NCI-H1417 treated with DMSO at 0.1 percent for 48 hours (cell line): ENCODE measurements at regions not wholly inside any gene's neighbourhood (a gene's known extent, or its start where the extent isn't known, plus 50 kb on each side); places are given as distances from the start of the nearest gene placed in this dataset.
"Not testable (repeated sequence)": the region's sequence is repeated elsewhere in the genome, so short reads cannot be mapped to it uniquely, and the experiment has no call there.

Experiments used
- DNase-seq: peaks from one replicate; lab custom pipeline; 2025; lab: John Stamatoyannopoulos, UW

DNA sequence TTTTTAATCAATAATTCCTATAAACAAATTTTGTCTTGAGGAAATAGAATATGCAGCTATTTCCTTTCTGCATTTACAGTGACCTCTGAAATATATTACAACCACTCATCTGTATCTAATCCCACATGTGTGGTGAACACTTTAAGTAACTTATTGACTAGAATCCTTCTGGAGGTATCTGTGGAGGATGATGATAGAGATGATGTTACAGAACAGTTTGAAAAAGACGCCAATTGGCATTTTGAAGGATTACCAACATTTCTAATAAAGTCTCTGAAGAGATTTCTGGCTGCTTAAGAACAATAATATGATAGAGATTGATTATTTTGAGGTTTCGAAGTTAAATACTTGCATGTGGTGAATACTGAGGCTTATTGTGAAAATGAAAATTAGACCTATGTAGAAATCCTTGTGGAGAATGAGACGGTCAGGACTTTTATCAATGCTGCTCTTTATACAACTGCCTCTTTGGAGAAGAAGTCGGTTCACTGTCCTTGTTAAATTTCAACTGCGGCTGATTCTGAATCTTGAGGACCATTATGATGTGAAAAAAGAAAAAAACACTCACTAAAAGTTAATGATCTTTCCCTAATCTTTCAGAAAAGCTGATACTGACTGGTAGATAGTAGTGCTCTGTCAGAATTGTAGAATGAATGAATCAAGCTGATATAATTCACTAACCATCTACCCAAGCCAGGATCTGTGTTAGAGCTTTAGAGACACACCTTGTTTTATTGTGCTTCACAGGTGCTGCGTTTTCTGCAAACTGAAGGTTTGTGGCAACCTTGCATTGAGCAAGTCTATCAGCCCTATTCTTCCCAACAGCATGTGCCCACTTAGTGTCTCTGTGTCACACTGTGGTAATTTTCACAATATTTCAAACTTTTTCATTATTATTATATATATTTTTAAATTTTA is 204.7 kb downstream of the SPRY1 start:
- no peak for DNase-seq

DNA sequence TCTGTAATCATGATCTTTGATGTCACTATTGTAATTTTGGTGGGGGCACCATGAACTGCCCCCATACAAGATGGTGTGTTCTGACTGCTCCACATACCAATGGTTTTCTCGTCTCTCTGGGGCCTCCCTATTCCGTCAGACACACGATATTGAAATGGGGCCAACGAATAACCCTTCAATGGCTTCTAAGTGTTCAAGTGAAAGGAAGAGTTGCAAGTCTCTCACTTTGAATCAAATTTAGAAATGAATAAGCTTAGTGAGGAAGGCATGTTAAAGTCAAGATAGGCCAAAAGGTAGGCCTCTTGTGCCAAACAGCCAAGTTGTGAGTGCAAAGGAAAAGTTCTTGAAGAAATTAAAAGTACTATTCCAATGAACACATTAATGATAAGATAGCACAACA is 205.4 kb downstream of the SPRY1 start:
- no peak for DNase-seq

DNA sequence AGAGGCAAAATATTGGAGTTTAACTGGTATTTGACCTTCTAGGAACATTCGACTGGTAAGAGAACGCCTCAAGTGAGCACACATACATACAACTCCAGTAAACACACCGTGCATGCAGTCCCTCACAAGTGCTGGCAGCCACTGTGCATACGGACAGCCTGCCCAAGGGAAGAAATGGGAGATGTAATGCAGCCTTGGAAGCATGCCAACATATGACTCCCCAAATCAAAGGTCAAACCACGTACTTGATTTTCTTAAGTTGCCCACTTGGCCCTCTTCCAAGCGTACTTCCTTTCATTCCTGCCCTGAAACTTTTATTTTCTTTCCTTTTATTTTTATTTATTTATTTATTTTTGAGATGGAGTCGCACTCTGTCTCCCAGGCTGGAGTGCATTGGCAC is 206.6 kb downstream of the SPRY1 start:
- no peak for DNase-seq

DNA sequence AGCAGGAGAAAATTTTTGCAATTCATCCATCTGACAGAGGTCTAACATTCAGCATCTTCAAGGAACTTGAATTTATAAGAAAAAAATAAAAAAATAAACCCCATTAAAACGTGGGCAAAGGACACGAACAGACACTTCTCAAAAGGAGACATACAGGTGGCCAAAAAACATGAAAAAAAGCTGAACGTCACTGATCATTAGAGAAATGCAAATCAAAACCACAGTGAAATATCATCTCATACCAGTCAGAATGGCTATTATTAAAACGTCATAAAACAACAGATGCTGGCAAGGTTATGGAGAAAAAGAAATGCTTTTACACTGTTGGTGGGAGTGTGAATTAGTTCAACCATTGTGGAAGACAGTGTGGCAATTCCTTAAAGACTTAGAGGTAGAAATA is 209.2 kb downstream of the SPRY1 start:
- not testable (repeated sequence) for DNase-seq

DNA sequence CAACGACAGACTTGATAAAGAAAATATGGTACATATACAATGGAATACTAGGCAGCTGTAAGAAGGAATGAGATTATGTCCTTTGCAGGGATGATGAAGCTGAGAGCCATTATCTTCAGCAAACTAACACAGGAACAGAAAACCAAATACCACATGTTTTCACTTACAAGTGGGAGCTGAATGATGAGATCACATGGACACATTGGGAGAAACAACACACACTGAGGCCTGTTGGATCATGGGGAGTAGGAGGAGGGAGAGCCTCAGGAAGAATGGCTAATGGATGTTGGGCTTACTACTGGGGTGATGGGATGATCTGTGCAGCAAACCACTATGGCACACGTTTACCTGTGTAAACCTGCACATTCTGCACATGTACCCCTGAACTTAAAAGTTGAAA is 209.7 kb downstream of the SPRY1 start:
- no peak for DNase-seq

DNA sequence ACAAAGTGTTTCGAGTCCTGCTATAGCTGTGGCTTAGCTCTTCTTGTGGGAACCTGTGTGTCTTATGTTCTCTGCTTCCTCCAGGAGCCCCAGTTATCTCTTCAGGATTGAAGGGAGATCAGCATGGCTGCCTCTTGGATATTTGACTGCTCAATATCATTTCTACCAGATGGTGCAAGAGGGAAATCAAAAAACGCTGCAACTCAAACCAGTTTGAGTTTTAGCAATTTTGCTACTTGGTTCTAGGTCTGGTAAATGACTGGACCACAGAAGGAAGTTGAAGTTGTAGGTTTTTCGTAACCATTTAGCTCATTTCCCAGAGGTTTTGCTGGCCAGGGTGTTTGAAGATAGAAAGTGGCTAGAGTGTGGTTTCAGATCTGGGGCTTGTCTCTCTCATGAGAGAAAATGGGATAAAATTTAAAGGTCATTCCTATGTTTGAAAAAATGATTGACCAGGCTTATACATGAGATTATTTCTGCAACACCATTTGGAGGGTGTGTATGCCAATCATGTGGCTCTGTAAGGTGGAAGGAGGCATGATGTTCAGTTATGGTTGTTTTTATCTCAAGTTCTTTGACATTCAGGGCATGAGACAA is 210.4 kb downstream of the SPRY1 start:
- no peak for DNase-seq

DNA sequence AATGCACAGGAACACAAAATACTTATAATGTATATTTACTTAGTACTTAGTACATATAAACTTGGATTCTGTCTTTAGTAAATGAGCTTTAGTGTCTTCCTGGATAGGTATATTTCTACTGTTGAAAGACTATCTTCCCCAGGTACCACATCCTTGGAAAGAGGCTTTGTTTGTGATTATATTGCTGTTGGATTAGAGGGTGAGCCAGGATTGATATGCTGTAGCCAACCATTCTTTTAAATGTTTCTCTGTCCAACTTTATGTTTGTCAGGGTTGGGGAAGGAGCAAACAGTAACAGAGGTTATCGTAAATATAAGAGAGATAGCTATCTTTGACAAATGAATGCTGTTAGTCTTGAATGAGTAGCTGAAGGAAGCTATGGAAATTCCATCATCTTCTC is 213.2 kb downstream of the SPRY1 start:
- DNase-seq: no peak

DNA sequence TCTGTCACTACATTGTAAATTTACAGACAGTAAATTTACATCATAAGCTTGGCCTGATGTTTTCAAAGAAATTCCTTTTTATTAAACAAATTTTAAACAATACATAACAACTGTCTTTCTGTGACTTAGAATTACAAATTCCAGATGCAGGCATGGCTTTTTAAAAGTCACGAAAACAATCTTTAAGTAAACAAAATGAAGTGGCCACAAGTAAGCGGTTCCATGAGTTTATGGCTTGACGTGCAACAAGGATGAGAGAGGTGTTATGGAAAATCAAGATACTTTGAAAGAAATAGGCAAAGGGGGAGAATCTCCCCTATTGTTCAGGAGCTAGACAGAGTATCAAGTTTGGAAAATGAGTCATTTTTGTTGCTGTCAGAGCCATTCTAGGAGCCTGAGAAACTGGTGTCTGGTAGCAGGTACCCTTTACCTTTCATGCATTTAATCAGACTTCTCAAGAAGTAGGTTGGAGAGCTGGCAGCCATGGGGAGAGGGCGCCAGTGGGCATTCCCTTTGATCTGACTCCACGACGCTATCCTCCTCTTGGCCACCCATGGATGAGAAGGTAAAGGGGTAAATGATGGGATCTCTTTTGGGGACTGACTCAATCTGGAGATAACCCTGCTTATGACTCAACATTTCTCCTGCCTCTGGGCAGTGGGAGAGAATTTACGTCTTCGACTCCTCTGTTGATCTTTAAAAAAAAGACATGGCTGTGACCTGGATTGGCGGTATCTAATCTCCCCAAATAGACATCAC is 217.2 kb downstream of the SPRY1 start:
- no peak for DNase-seq

DNA sequence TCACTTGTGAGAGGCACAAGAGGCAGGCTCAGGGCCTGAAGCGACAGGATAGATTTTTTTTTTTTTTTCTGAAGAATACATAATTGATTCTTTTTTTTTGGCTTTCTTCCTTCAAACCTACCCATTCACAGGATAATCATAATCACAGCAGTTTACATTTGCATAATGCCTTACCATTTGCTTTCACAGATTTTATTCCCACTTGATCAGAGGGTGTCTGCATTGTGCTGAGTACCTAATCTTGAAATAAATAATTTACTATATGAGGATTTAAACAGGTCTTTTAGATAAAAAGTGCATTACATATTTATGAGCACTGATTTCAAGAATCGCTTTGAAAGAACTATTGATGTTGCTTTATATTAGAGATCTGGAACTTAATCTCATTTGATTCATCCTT is 219.3 kb downstream of the SPRY1 start:
- DNase-seq: no peak

DNA sequence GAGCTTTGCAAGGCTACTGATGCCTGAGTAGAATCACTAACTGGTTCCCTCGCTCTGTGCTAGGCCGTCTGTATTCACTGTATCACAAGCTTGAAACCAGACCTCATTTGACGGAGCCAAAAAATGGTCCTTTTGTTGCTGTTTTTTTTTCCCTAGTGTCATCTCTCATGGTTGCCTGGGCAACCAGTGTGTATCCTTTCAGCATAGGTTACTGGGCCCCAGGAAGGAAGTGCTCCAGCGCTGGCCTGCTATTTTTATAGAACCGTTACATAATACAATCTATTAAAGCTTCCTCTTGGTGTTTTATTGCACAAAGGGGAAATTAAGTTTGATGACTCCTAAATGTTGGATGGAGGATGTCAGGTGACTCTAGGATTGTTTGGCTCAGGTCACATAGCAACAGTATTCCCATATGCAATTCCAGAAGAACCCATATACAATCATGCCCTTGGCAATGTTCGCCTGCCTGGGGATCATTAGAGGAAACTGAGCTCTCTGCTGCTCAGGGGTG is 220.4 kb downstream of the SPRY1 start:
- DNase-seq: no peak

DNA sequence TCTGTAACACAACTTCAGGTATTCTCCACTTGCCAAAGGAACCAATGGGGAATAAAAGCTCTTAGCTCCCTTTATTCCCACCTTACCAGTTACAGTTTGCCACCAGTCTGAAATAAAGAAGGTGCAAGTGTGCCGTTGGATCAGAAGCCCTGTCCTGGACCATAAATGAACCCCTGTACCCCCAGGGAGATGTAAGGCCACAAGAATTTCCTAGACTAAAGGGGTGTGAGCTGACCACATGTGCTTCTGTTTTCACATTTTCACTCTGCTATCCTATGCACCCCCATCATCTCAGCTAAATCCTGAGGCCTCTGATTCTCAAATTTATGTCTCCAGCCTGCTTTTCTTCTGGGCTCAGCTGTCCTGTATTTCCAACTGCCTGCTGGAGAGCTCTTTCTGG is 221.2 kb downstream of the SPRY1 start:
- no peak for DNase-seq

DNA sequence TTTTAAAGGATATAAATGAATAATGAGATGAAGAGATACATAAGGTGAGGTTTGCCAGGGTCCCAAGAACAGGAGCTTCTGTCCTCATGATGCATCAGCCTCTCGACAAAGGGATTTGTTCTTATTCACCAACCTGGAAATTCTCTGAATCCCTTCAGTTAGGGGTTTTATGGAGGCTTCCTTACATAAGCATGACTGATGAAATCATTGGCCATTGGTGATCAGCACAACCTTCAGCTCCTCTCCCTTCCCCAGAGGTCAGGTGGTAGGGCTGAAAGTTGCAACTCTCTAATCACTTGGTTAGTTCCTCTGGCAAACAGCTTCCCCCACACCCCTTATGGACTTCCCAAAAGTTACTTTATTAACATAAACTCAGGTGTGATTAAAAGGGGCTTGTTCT is 222.0 kb downstream of the SPRY1 start:
- no peak for DNase-seq

DNA sequence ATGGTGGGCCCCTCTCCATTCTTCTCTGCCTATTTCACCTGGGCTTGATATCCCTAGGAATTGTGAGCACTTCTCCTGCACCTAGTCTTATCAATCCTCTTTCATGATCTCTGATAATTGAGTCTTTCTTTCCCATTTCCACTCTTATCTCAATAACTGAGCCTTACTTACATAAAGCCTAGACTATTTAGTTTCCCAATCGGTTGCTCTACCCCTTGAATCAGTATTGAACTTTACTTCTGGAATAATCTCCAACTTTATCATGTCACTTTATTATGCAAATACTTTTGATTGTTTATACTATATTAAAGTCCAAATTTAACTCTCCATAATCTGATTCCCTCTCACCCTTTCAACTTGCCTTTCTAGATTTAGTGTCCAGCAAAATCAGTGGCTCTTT is 222.7 kb downstream of the SPRY1 start:
- DNase-seq: no peak

DNA sequence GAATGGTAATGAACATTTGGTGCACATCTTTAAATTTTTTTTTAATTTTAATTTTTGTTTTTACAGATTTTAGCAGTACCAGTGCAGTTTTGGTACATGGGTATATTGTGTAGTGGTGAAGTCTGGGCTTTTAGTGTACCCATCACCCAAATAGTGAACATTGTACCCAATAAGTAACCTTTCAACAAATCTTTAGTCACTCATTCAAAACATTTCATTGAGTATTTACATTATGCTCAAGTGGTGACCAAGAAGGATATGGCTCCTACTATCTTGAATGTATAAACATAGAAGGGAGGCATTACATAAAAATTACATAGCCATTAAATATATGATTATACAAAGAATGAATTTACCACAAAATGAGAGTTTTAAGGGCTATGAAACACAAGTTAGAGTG is 223.3 kb downstream of the SPRY1 start:
- no peak for DNase-seq

DNA sequence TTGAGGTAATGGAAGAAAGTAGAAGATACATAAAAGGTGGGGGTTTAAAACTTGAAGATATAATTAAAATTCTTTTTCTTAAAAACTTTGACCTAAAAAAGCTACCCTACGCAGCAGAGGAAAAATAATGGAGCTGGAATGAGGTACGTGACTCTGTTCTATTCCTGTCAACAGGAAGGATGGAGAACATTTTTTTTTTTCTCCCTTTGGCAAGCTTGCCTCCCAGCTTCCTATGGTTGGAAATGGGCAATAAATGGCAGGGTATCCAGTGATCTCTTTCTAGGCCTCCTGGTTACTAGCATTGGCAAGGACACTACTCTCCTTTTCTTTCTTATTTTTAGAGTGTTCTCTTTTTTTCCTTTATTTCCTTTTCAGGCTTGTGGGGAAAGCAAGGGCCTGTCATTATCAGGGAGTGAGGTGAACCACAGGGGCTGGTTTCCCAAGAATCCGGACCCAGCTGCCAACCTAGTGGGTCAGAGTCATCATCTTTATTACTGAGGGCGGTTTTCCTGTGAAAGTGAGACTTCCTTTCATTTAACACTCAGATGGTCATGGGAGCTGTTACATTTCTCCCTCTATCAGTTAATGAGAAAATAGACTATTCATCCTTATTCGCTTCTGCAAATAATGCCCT is 224.6 kb downstream of the SPRY1 start:
- no peak for DNase-seq

DNA sequence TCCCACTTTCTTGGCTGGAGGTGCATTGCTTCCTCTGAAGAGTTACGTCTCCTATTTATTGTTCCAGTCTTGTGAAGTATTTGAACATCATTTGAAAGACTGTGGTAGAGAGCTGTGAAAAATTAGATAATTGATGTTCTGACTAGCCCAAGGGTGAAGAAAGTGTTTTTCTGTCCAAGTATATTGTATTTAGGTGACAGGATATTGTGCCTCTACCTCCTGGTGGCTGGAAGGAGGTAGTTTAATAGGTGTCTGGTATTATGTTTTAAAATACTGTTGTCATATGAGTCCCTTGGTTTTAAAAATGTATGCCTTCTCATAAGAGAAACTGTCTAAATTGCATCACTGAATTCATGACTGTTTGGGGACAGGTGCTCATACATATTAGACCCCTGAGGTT is 226.0 kb downstream of the SPRY1 start:
- DNase-seq: no peak

DNA sequence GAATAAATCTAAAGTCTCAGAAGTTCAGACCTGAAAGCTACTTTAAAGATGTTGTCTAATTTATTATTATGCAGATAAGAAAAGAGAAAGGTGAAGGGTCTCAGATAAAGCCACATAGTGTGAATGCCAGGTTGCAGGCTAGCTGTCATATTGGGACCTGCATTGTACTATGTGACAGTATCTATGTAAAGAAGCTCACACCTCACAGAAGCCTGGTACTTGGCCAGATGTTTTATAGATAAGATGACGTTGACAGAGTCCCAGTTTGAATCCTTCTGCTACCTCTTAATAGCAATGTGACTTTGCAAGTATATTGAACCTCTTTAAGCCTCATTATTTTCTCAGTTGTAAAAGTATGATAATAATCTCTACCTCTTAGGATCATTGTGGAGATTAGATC is 227.0 kb downstream of the SPRY1 start:
- DNase-seq: no peak

DNA sequence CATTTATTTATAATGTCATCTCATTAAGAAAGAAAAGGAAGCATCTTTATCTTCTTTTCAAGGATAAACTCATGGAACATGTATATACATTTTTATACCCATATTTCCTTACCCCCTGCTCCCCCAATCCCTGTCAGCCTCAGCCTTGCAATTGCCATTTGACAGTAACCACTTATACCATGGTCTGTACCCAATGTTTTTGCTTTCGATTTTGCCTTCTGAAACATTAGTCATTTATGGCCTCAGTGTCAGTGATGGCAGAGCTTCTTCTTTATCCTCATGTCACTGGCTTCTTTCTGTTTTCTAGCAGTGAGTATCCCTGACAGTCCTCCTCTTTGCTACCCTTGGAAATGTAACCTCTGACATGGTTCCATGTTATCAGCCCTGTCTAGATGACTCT is 228.4 kb downstream of the SPRY1 start:
- DNase-seq: no peak

DNA sequence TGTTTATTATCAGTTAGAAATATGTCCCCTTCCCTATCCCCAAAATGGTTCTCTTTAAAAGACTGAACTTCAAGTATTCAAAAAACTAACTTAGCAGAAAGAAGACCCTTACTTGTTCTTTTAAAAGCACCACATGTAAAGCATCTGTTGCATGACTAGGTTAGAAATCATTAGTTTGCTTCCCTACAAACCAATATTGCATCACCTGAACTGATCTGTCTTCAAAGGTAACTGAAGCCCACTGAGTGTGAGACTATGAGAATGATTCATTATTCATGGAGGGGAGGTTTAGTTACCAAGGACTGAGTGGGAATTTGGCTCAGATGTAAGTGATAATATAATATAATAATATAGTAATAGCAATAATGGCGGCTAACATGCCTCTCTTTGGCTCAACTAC is 231.7 kb downstream of the SPRY1 start:
- no peak for DNase-seq

DNA sequence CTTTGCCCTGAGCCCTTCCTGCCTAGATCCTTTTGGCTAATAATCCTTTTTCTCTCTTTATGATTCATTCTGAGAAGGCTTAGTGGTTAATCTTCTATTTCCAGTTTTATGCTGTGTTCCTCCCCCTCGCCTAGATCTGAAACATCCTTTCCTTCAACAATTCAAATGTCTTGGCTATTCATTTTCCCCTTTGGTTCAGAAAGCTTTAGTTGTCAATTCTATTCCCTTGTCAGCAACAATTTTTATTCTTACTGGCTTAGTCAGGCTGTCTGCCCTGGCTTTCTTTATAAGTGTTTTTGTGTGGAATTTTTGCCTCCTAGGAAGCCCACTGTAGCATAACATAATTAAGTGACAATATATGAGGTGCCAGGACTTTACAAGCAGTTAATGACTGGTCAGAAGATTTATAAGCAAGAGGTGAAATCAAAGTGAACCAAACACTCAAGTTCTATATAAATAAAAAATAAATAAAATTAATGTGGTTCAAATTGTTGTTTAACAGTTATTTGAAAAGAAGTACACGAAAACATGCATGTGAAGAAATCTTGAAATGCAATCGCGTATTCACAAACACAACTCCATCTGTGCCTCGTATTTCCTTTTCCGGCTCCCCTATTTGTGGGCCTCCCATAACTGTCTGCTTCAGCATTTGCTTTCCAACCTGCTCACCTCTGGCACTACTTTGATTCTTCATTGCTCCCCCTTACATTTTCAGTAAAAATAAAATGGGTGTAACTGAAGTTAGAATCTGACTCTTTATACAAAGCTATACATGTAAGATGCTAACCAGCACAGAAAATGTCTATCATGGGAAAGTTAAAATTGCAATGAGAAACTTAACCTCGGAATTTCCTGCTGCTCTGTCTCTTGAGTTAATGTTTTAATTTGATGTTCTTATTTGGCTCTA is 235.4 kb downstream of the SPRY1 start:
- no peak for DNase-seq

DNA sequence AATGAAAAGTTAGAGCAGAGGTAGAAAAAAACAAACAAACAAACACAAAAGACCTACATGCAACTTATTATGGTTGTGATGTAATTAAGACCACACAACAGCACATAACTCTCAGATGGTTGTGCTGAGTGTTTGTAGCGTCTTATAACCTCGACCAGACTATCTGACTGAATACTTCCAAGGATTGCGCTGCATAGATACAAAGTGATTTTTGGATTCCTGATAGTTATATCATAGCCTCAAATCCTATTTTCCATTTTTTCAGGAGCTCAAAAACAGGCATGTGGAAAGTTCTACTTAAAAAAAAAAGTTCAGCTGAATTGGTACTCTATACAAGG is 236.1 kb downstream of the SPRY1 start:
- DNase-seq: no peak
